Right lobe of liver (tissue), 4 donors: ENCODE measurements at regions not wholly inside any gene's neighbourhood (a gene's known extent, or its start where the extent isn't known, plus 50 kb on each side); places are given as distances from the start of the nearest gene placed in this dataset.

Experiments used
- CTCF ChIP-seq, 4 donors: fragments of 200-600 bp in 3 of 4; fragments of 450-650 bp in 1 of 4; IDR thresholded peaks; one replicate each; pipeline versions ENCODE4 v1.5.1 to v1.8.0; 2016 to 2022; ENCODE audit warnings: antibody characterized with exemption in 4 of 4, mild to moderate bottlenecking in 2 of 4
- POLR2A ChIP-seq: fragments of 450-650 bp; IDR thresholded peaks from one replicate; pipeline ENCODE4 v1.6.1; 2017; ENCODE audit warnings: antibody characterized with exemption, mild to moderate bottlenecking
- donor health status: DM: no; HTN: no; CAD: no.
- donor health status: DM: no; HTN: no; CAD: no.
- donor health status: DM: no; HTN: yes; CAD: no.

DNA sequence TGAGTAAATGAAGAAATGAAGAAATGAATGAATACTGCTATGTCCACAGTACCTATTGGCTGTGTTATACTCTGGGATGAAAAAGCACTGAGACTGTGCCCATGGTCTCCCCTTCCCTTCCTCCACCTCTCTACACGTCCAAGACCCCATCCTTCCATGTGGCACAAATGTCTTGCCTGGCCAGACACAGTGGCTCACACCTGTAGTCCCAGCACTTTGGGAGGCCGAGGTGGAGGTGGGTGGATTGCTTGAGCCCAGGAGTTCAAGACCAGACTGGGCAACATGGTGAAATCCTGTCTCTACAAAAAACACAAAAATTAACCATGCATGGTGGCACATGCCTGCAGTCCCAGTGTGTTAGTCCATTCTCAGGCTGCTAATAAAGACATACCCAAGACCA, 200.1 kb downstream of the FAM43A start:
- TF ChIP-seq CTCF (IDR thresholded peaks at IDR 0.05) (no peak), POLR2A (no peak)
